NCI-H345 treated with DMSO at 0.1 percent for 48 hours (cell line): ENCODE measurements at regions not wholly inside any gene's neighbourhood (a gene's known extent, or its start where the extent isn't known, plus 50 kb on each side); places are given as distances from the start of the nearest gene placed in this dataset.

Source experiments
- DNase-seq: peaks from one replicate; lab custom pipeline; 2025; ENCODE audit not compliant: unreplicated experiment; lab: John Stamatoyannopoulos, UW

DNA sequence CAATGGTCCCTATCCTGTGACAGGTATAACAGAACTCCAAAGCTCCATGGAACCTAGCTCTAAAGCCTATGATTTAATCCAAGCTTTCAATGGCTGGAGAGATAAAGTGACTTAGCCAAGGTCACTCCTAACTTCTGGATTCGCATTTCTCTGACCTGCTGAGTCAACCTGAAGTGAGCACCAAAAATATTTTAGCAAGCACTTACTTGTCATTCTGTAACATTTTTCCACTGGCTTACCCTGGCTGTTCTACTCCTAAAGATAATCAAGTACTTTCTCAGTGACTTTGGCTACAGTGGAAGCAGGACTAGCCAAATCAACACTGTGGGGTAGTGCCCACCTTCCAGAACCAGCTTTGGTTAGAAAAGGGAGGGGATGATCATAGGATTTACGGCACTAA is 188.3 kb downstream of the OGFRL1 start:
- no peak for DNase-seq

DNA sequence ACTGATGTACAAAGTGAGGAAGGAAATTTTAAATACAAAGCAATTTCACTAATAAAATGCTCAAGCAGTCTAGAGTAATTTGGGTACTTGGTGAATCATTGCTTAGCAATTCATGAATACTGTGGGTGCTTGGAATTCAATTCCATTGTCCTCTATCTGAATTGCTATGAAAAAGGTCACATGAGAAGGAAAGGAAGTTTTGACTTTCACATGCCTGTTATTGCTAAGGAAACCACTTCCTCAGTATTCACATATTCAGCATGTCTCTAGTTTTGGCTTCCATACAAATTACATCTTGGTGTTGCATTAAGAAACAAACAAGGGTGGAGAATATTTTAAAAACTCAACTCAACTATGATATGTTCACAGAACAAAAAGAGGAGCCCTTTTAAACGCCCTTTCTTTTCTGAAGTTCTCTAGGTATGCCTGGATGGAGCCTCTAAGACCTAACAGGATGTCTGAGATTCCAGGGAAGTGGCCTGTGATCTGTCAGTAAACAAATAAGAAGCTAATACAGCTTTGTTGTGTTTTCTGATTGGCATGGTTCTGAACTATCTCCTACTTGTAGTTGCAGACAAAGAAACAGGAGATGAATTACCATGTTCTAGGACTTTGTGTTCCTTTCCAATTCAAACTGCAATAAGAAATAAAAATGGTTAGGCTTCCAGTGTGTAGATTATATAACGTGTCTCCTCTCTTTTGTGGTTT is 190.4 kb downstream of the OGFRL1 start:
- no peak for DNase-seq

DNA sequence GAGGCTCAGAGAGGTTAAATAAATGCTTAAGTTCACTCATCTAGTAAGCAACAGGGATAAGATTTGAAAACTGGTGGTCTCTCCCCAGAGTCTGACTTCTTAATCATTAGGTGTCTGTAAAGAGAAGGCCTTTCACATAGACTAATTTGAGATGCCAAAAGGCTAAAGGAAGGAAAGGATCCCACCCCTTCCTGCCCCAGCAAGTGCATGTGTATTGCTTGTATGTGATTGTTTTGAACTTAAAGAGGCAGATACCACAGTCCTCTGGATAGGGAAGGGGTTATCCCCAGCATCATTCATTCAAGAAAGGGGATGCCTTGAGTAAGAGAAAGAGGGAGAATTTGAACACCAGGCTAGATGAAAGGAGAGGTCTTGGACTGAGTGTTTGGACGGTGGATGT is 192.0 kb downstream of the OGFRL1 start:
- no peak for DNase-seq

DNA sequence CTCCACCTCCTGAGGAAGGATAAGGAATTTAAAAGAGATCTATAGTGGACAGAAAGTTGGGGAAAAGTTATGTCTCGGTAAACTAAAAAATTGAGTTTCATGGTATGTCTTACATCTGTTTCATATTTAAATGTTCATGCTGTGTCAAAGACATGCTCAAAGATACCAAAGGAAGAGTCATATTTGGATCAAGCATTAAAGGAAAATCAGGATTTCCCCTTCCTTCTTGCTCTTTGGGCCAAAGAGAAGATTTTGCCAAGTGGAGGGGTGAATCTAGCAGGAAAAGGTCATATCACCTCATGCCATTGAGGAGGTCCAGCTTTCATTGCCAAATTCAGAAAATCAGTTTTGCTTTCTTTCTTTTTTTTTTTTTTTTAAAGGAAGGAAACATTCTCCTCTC is 192.4 kb downstream of the OGFRL1 start:
- no peak for DNase-seq

DNA sequence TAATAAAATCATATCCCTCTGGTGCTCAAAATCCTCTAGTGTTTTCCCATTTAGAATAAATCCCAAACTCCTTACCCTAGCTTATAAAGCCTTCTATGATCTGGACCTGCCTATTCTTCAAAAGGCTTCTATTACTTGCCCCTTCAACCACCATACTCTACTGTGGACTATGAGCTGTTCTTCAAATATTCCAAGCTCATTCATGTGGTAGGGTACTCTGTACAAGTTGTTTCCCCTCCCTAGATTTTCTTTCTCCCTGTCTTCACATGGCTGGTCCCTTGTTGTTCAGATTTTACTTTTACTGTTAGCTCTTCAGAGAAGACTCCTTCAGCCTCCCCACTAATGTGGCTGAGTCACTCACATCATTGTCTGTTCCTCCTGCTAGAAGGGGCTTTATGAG is 193.2 kb downstream of the OGFRL1 start:
- no peak for DNase-seq

DNA sequence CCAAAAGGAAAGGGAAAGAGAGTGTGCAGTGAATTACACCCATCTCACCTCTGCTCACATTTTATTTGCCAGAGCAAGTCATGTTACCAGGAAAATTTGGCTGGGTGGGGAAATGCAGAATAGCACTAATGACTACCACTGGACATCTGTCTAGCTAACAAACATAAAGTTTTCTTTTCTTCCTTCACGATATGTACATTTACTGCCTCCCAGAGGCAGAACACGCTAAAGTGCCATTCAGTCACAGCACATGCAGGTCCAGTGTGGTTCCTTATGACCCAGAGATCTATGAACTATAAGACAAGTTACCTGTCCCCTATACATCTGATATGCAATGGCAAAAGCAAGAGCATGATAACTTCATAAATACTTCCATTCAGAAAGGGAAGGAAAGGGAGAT is 194.1 kb downstream of the OGFRL1 start:
- no peak for DNase-seq

DNA sequence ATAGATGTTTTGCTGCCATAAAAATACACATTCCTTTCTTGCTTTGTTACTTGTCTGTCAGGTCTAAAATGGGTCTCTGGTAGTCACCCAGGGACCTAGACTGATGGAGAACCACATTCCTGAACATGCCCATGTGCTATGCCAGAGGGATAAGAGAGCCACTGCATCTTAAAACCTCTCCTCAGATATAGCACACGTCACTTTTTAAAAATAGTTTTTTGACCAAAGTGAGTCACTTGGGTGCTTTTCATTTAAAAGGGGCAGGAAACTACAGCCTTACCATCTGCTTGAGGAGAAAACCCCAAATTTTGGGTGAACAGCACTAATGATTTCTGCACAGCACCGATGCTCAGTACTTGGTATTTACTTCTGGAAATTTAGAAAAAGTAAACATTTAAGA is 197.8 kb downstream of the OGFRL1 start:
- no peak for DNase-seq

DNA sequence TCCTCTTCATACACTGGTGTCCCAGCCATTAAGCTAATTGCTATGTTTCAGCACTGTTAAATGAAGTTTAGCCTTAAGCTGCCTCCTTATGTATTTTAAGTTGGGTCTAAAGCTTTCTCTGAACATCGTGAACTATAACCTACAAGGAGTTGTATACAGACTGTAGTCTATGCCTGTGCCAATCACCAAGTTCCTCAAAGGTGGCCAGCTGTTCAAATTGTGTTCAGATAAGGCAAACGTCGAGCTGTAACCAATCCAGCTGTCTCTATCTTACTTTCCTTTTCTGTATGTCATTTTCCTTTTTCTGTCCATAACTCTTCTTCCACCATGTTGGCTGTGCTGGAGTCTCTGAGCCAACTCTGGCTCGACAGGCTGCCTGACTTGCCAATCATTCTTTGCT is 199.6 kb downstream of the OGFRL1 start:
- no peak for DNase-seq

DNA sequence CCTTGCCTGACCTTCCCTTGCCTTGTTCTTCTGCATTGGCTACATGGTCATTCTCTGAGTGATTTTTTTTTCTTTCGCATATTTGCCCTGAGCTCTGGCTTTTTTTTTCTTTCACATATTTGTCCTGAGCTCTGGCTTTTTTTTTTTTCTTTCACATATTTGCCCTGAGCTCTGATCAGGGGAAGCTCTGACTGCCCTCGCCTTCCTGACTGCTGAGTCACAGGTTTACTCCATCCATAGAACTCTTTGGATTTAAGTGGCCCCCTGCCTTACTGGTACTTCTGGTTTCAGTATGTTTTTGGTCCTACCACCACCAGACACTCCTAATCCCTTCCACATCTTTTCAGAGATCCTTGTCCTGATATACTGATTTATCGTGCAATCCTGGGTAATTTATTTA is 201.1 kb downstream of the OGFRL1 start:
- DNase-seq: no peak

DNA sequence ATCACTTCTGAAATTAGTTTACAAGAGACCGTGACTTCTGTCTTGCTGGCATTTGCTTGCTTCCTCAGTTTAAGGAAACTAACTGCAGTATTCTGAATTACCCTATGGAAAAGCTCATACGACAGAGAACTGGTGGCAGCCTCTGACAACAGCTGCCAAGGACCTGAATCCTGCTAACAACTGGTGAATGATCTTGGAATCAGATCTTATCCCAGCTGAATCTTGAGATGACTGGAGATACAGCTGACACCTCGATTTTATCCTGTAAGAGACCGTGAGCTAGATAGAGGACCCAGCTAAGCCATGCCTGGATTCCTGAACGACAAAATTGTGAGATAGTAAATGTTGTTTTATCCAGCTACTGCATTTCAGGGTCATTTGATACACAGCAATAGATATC is 202.3 kb downstream of the OGFRL1 start:
- DNase-seq: no peak

DNA sequence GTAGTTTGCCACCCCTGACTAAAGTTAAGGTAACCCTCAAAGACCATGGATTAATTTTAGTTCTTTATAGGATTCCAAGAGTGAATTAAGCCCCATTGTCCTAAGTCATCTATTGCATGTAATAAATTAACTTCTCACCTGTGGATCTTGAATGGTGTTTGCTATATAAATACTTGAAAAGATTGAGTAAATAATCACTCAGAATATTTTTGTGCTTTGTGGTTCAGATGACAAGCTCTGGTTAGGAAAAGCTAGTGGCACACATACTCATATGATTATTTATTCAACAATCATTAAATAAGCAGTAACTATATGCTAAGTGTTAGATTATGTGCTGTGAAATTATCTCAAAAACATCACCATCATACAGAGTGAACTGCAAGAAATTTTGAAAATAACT is 203.2 kb downstream of the OGFRL1 start:
- DNase-seq: no peak

DNA sequence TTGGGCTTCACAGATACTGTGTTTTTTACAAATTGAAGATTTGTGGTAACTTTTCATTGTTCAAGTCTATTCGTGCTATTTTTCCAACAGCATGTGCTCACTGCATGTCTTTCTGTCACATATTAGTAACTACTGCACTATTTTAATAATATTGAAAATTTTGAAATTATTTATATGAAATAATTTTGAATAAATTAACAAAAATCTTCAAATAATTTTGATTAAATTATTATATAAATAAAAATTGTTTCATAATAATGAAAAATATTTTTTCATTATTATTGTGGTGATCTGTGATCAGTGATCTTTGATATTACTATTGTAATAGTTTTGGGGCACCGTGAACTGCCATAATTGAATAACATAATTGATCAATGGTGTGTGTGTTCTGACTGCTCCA is 204.1 kb downstream of the OGFRL1 start:
- no peak for DNase-seq

DNA sequence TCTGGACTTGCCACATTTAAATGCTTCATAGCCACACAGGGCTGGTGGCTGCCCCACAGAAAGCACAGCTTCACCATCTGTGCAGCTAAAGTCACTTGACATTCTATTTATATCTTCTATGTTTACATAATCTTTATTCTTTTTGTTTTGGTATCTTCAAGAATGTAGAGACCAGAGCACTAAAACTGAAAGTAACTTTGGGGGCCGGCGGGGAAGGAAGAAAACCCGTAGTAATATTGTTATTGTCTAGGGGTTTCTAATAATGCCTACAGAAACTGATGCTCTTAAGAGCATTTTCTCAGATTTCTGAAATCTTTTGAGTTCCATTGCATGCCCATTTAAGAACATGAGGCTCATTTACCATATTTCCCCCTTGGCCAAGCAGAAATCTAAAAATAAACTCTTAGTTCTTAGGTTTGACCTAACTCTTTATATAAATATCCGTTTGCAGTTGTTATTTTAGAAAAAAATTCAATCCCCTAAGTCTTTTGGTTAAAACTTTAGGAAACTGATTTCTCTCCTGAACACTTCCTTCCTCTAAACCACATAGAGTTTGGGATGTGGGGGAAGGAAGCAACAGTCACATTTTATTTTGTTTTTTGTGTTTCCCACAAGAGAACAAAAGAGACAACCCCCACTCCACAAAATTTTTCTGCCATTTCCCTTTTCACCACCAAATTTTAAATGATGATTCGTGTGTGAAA is 207.6 kb downstream of the OGFRL1 start:
- no peak for DNase-seq

DNA sequence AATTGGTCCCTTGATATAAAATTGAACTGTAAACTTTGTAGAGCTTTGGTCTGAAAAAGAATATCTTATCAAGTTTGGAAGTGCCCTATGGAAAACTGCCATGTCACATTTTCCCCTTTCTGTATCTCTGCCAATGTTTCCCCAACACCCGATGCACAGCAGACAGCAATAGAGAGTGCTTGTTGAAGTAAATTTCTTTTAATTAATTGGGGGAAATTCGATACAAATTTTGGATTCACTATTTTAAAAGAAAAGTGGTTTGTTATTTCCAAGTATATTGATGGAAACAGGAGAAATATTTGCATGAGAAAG is 208.1 kb downstream of the OGFRL1 start:
- no peak for DNase-seq

DNA sequence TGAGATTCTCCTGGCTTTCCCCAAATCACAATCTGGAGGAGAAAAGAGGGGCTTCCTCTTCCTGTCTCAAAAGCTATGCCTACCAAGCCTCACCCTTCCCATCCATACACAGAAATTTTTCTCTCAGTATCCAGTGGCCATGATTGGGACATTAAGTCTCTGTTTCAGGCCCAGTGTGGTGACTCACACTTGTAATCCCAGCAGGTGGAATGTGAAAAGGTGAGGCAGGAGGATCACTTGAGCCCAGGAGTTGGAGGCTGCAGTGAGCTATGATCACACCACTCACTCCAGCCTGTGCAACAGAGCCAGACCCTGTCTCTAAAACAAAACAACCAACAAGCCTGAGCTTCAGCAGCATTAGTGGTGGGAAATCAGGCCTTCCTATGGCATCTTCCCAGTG is 210.0 kb downstream of the OGFRL1 start:
- no peak for DNase-seq

DNA sequence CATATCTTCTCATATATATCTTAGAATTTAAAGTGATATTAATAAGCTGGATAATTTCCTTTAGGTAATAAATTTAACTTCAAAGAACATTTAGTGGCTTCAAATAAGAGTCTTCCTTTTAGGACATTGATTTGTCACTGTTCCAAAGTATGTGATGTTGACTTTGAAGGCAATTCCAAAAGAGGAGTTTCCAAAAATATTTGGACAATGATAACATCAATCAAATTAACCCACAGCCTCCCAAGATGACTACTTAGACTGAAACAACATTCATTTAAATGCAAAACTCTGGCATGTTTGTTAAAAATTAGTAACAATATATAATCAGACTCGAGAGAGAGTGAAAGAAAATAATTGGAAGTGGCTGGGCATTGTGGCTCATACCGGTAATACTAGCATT is 211.1 kb downstream of the OGFRL1 start:
- DNase-seq: no peak

DNA sequence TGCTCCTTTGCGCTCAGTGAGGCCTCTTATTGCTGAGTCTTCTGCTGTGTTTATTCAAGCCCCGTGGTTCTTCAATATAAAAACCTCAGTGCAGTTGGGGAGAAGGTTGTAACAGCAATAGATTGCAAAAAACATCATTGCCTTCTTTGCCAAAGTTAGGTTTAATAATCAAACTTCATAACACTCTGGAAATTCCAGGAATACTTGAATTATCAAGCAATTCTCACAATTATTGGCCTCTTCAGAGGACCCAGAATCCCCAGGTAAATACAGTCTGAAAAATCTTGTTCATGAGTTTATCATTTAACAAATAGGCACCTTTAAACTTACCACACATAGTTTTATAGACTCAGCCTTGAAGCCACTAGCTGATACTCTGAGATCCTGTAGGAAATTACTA is 213.6 kb downstream of the OGFRL1 start:
- no peak for DNase-seq

DNA sequence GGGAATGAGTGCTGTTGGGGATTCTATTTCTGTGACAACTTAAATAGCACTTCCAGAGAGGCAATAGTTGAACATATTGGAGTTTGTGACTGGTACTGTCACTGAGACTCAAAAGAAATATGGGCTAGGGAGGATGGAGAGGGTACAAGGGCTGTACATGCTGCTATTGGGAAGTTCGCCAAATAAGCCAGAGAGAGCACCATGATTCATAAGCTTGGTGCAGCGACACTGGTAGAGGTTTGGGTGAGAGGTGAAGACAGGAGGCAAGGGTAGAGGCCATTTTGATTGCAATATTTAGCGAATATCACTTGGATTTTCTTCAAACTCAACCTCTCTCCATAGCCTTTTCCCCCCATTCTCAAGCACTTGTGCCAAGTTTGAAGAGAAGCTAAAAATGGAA is 214.3 kb downstream of the OGFRL1 start:
- DNase-seq: no peak

DNA sequence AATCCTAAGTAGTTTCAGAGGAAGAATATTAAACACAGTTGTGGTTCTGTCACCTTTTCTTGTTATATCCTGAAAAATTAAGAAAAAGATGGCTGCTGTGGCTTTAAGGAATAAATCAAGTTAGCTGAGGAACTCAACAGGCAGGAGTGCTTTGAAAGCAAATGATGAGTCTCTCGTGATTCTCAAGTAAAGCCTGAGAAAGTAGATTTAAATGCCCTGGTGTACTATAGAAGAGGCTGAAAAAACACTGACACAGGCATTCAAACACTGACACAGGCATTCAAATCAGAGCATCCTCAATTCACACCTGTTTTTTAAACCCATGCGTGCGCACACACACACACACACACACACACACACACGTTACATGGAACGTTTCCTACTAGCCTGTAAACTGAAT is 218.6 kb downstream of the OGFRL1 start:
- DNase-seq: no peak

DNA sequence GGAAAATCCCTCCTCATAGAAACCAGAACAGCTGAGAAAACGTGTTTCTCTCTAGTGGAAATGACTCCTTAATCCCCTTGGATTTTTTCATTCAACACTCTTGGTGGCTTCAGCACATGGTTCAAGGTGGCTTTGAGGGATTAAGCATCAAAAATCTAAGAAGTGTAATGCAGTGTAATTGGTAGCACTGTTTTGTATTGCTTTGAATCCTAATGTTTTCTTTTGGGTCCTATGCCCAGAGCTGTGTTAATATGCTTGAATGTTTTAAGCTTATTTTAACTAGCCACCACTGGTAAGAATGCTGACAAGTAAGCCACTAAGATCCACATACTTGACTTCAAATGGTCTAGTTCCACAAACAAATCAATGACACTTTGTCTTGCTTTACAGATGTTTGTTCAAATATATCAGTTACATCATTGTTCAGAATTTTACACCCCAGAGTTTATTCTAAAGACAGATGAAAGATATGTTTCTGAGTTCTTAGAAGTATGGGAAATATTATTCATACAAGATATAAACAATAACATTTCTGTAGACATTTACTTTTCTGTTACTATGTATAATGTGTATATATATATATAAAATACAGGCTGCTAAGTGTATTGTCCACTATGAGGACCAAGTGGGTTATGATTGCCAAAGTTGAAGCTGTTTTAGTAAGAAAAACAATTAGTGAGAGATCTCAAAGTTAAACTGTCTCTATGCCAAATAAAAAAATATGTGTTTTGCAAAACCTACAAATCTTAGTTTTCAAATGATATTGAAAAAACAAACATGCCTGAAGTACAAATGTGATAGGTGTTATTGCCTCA is 220.8 kb downstream of the OGFRL1 start:
- no peak for DNase-seq

DNA sequence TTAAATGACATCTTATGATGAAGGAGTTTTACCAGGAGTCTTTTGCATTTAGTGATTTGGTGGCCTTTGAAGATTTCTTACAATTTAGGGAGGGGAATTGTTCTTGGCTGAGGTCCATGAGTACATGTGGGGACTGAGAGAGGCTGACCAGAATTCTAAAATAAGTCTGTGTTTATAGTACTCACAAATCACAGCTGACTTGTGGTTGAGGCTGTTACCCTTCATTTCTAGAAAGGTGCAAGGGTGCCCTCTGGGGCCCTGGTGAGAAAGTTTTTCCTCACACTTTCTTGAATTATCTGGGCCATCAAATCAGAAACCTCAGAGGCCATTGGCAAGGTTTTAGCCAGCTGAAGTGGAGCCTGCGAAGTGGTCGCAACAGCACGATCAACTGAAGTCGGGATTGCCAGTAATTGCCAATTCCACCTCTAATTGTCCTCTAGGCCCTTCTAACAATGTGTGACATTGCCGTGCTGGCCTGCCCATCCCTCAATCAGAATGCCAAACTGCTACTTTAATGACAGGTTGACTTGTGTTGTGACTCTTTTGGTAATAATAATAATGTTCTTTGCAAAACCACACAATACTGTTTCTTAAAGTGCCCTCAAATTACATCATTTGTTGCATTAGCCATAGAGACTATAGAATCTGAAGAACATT is 221.6 kb downstream of the OGFRL1 start:
- DNase-seq: no peak

DNA sequence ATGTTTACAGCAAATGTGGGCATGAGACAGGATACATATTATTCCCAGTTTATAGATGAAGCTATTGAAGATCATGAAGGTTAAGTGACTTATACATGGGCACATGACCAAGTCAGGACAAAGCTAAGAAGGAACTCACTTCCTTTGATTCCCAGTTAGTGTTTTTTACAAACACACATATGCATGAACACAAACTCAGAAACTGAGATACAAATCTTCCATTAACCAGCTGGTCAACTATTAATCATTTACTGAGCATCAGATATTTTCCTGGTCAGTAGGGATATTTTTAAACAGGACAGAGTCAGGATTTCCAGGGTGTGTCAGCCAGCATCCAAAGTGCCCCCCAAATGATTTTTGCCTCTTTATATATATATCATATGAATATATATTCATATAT is 222.2 kb downstream of the OGFRL1 start:
- DNase-seq: no peak
